ENCODE measurements at regions not wholly inside any gene's neighbourhood (a gene's known extent, or its start where the extent isn't known, plus 50 kb on each side); places are given as distances from the start of the nearest gene placed in this dataset.

- Histone ChIP-seq H3K4me1 (ENCODE audit: control insufficient read depth, insufficient read depth, low read length) (no peaks in the 10 kb centered on the region), H3K27ac (ENCODE audit: low read length) (no peak overlapping the region), H3K36me3 (ENCODE audit: control insufficient read depth, insufficient read depth, low read length) (no peaks in the 10 kb centered on the region), H3K9me3 (ENCODE audit: control insufficient read depth, insufficient read depth, low read depth, low read length) (no peaks in the 10 kb centered on the region), H3K4me3 (ENCODE audit: low read depth in 2 of 2, low read length in 2 of 2) (no peak overlapping the region), H3K27me3 (ENCODE audit: control insufficient read depth, insufficient read depth, low read length) (no peaks in the 10 kb centered on the region)
- intact Hi-C loops (cut with micrococcal nuclease; ENCODE audit: unreplicated experiment), result no loop called here
- BruUV-seq (replicated peaks), result no TSS peak
- DNase-seq (ENCODE audit: low read depth, low spot score) (no peak), ATAC-seq (no peak)
- ChIA-PET CTCF (interaction anchor here (0.7 kb wide), 1 partner anchor 9 kb away, joined by 3 read pairs; no protein-coding TSS in a partner anchor), POLR2A (no interaction called here)
- in situ Hi-C loops (cut with HindIII; ENCODE audit: low pct_unique_long_range_greater_than_20kb, low sequenced_read_pairs), result no loop called here
- TF ChIP-seq, protein P1, sequence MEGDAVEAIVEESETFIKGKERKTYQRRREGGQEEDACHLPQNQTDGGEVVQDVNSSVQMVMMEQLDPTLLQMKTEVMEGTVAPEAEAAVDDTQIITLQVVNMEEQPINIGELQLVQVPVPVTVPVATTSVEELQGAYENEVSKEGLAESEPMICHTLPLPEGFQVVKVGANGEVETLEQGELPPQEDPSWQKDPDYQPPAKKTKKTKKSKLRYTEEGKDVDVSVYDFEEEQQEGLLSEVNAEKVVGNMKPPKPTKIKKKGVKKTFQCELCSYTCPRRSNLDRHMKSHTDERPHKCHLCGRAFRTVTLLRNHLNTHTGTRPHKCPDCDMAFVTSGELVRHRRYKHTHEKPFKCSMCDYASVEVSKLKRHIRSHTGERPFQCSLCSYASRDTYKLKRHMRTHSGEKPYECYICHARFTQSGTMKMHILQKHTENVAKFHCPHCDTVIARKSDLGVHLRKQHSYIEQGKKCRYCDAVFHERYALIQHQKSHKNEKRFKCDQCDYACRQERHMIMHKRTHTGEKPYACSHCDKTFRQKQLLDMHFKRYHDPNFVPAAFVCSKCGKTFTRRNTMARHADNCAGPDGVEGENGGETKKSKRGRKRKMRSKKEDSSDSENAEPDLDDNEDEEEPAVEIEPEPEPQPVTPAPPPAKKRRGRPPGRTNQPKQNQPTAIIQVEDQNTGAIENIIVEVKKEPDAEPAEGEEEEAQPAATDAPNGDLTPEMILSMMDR (IDR thresholded peaks at IDR 0.05), result no peak
- TF ChIP-seq SIN3A (IDR thresholded peaks at IDR 0.05; ENCODE audit: borderline replicate concordance, insufficient read depth, low read depth, low read length) (no peak), POLR2AphosphoS5 (IDR thresholded peaks at IDR 0.05; ENCODE audit: low read depth, low read length) (no peak), TCF7L2 (IDR thresholded peaks at IDR 0.05; ENCODE audit: low read depth, low read length) (no peak)
- TF ChIP-seq, protein P2, sequence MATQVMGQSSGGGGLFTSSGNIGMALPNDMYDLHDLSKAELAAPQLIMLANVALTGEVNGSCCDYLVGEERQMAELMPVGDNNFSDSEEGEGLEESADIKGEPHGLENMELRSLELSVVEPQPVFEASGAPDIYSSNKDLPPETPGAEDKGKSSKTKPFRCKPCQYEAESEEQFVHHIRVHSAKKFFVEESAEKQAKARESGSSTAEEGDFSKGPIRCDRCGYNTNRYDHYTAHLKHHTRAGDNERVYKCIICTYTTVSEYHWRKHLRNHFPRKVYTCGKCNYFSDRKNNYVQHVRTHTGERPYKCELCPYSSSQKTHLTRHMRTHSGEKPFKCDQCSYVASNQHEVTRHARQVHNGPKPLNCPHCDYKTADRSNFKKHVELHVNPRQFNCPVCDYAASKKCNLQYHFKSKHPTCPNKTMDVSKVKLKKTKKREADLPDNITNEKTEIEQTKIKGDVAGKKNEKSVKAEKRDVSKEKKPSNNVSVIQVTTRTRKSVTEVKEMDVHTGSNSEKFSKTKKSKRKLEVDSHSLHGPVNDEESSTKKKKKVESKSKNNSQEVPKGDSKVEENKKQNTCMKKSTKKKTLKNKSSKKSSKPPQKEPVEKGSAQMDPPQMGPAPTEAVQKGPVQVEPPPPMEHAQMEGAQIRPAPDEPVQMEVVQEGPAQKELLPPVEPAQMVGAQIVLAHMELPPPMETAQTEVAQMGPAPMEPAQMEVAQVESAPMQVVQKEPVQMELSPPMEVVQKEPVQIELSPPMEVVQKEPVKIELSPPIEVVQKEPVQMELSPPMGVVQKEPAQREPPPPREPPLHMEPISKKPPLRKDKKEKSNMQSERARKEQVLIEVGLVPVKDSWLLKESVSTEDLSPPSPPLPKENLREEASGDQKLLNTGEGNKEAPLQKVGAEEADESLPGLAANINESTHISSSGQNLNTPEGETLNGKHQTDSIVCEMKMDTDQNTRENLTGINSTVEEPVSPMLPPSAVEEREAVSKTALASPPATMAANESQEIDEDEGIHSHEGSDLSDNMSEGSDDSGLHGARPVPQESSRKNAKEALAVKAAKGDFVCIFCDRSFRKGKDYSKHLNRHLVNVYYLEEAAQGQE (IDR thresholded peaks at IDR 0.05; ENCODE audit: insufficient read depth in 1 of 2, low read depth in 2 of 2, low read length in 1 of 2), result no peak
Observed at GRCh38 chr7:17659126-17659525, 281.2 kb downstream of the SNX13 start.

GRCh38 chr7:17660116-17660515 is 280.2 kb downstream of the SNX13 start:
- H3K27me3 ChIP-seq (ENCODE audit: control insufficient read depth, insufficient read depth, low read length), result no peaks in the 10 kb centered on the region
- no TSS peak for BruUV-seq (replicated peaks)
- no peaks in the 10 kb centered on the region for H3K36me3 ChIP-seq (ENCODE audit: control insufficient read depth, insufficient read depth, low read length)
- TF ChIP-seq, protein P2 (IDR thresholded peaks at IDR 0.05; ENCODE audit: insufficient read depth in 1 of 2, low read depth in 2 of 2, low read length in 1 of 2), result no peak
- TF ChIP-seq, protein P1 (IDR thresholded peaks at IDR 0.05), result no peak
- no peak for TF ChIP-seq TCF7L2 (IDR thresholded peaks at IDR 0.05; ENCODE audit: low read depth, low read length)
- ATAC-seq (no peak), DNase-seq (ENCODE audit: low read depth, low spot score) (no peak)
- H3K4me1 ChIP-seq (ENCODE audit: control insufficient read depth, insufficient read depth, low read length), result no peaks in the 10 kb centered on the region
- no peak overlapping the region for H3K27ac ChIP-seq (ENCODE audit: low read length)
- ChIA-PET CTCF (interaction anchor here (0.7 kb wide), 1 partner anchor 8 kb away, joined by 3 read pairs; no protein-coding TSS in a partner anchor), POLR2A (no interaction called here)
- H3K4me3 ChIP-seq (ENCODE audit: low read depth in 2 of 2, low read length in 2 of 2), result no peak overlapping the region
- in situ Hi-C loops (cut with HindIII; ENCODE audit: low pct_unique_long_range_greater_than_20kb, low sequenced_read_pairs), result no loop called here
- intact Hi-C loops (cut with micrococcal nuclease; ENCODE audit: unreplicated experiment), result no loop called here
- no peaks in the 10 kb centered on the region for H3K9me3 ChIP-seq (ENCODE audit: control insufficient read depth, insufficient read depth, low read depth, low read length)
